HepG2 (cell line): ENCODE measurements at regions not wholly inside any gene's neighbourhood (a gene's known extent, or its start where the extent isn't known, plus 50 kb on each side); places are given as distances from the start of the nearest gene placed in this dataset.

Source experiments
- ATAC-seq: fragments of 200-7000 bp; cut with Tn5 transposase; 3 replicates; pipeline ENCODE4 v1.9.1; 2020; ENCODE audit warnings: mild to moderate bottlenecking, moderate library complexity
- BruUV-seq: library from RNA; stranded (reverse); fragments of 400-500 nt; replicated peaks from 2 replicates; lab custom pipeline; 2021; lab: Mats Ljungman, UMichigan
- CTCF ChIA-PET: fragments of 300-600 bp; formaldehyde crosslinking; extraction: SDS; loops from one replicate; lab custom pipeline; 2021; ENCODE audit warnings: low total read pairs, inconsistent platforms, low intra/inter-chr PET ratio; lab: Yijun Ruan, JAX
- POLR2A ChIA-PET: fragments of 350-600 bp; sonication (Branson Sonifier 250); formaldehyde crosslinking; loops from one replicate; lab custom pipeline; 2020; ENCODE audit warnings: antibody characterized with exemption, inconsistent platforms; lab: Yijun Ruan, JAX
- DNase-seq: peaks from one replicate; pipeline ENCODE4 v3.0.0-alpha.2; 2015; ENCODE audit warnings: low spot score
- FAIRE-seq: peaks from 3 replicates; lab custom pipeline; 2011; peaks lifted over from hg19 to GRCh38; lab: Jason Lieb, UNC
- H2AFZ ChIP-seq: one replicate; pipeline ENCODE4 v1.6.1; 2011; ENCODE audit warnings: low read length, inconsistent platforms
- H3K27ac ChIP-seq: fragments of 300-600 bp; 3 replicates; pipeline ENCODE4 v1.8.0; 2011; ENCODE audit warnings: mixed run types, mild to moderate bottlenecking, mixed read lengths, low read length, inconsistent platforms; ENCODE audit not compliant: insufficient read depth; ENCODE audit errors: extremely low read length
- H3K27me3 ChIP-seq, 2 experiments: fragments of 200-600 bp in 1 of 2; 2 replicates in 1 of 2; 3 replicates in 1 of 2; pipeline versions ENCODE4 v1.6.0 to v1.8.0; 2011; ENCODE audit warnings: low read length in 2 of 2, mild to moderate bottlenecking in 2 of 2, moderate library complexity in 2 of 2, inconsistent platforms in 1 of 2; ENCODE audit not compliant: insufficient read depth in 2 of 2, control insufficient read depth in 1 of 2
- H3K36me3 ChIP-seq, 2 experiments: fragments of 200-600 bp in 1 of 2; replicated peaks in 1 of 2; 2 replicates in 1 of 2; 3 replicates in 1 of 2; pipeline versions ENCODE4 v1.5.1 to v1.8.0; 2011; ENCODE audit warnings: low read length in 2 of 2, inconsistent platforms in 1 of 2; ENCODE audit not compliant: insufficient read depth in 2 of 2, control insufficient read depth in 1 of 2
- H3K4me1 ChIP-seq: 2 replicates; pipeline ENCODE4 v1.5.1; 2012; ENCODE audit warnings: low read length, inconsistent platforms; ENCODE audit not compliant: insufficient read depth
- H3K4me2 ChIP-seq: 2 replicates; pipeline ENCODE4 v1.6.0; 2011; ENCODE audit warnings: low read depth, low read length, inconsistent platforms
- H3K4me3 ChIP-seq, 3 experiments: fragments of 200-600 bp in 1 of 3; sonication (generic), shearing (Covaris generic) in 1 of 3; replicated peaks in 1 of 3; 2 replicates each; pipeline ENCODE4 v1.5.1; 2011 to 2016; ENCODE audit warnings: low read length in 3 of 3, inconsistent platforms in 2 of 3, low read depth in 2 of 3, mild to moderate bottlenecking in 2 of 3, control low read depth in 1 of 3, mixed read lengths in 1 of 3; ENCODE audit not compliant: insufficient read depth in 1 of 3
- H3K79me2 ChIP-seq: one replicate; pipeline ENCODE4 v1.6.1; 2011; ENCODE audit warnings: low read length, inconsistent platforms; ENCODE audit not compliant: insufficient read depth
- H3K9ac ChIP-seq: 2 replicates; pipeline ENCODE4 v1.6.0; 2011; ENCODE audit warnings: mild to moderate bottlenecking, low read depth, low read length, inconsistent platforms; ENCODE audit not compliant: insufficient read depth
- H3K9me3 ChIP-seq: 2 replicates; pipeline ENCODE4 v1.5.1; 2012; ENCODE audit warnings: mild to moderate bottlenecking, low read length
- H4K20me1 ChIP-seq: 2 replicates; pipeline ENCODE4 v1.6.0; 2011; ENCODE audit warnings: inconsistent platforms, mild to moderate bottlenecking, low read length, moderate library complexity; ENCODE audit not compliant: insufficient read depth
- ARID4A ChIP-seq: sonication (generic); formaldehyde crosslinking; IDR thresholded peaks from 2 replicates; pipeline ENCODE4 v1.5.0; 2020; ENCODE audit warnings: mild to moderate bottlenecking, missing genetic modification reagents, borderline replicate concordance
- GLMP ChIP-seq: sonication (generic); formaldehyde crosslinking; IDR thresholded peaks from 2 replicates; pipeline ENCODE4 v1.9.0; 2021; ENCODE audit warnings: missing genetic modification reagents, mild to moderate bottlenecking, borderline replicate concordance
- IKZF1 ChIP-seq: fragments of 450-650 bp; IDR thresholded peaks from 2 replicates; pipeline ENCODE4 v1.7.1; 2016
- KDM2A ChIP-seq: sonication (generic); formaldehyde crosslinking; IDR thresholded peaks from 2 replicates; pipeline ENCODE4 v1.4.0; 2020; ENCODE audit warnings: low read depth, missing genetic modification reagents, borderline replicate concordance
- MED1 ChIP-seq: sonication (generic); formaldehyde crosslinking; IDR thresholded peaks from 2 replicates; pipeline ENCODE4 v1.4.0; 2020; ENCODE audit warnings: missing genetic modification reagents
- NCOA1 ChIP-seq: sonication (generic); formaldehyde crosslinking; IDR thresholded peaks from 2 replicates; pipeline ENCODE4 v1.9.0; 2021; ENCODE audit warnings: missing genetic modification reagents
- SAP130 ChIP-seq: IDR thresholded peaks from 2 replicates; pipeline ENCODE4 v1.6.1; 2016; ENCODE audit warnings: low read depth
- SRSF9 ChIP-seq: fragments of 200-400 bp; formaldehyde crosslinking; IDR thresholded peaks from 2 replicates; pipeline ENCODE4 v1.6.1; 2018; ENCODE audit warnings: borderline replicate concordance, mild to moderate bottlenecking, low read depth, low read length; ENCODE audit not compliant: insufficient read depth, poor library complexity, severe bottlenecking
- ZEB1 ChIP-seq: IDR thresholded peaks from 2 replicates; pipeline ENCODE4 v1.6.1; 2012; ENCODE audit warnings: mild to moderate bottlenecking, low read depth, inconsistent platforms; ENCODE audit not compliant: insufficient replicate concordance
- ZNF10 ChIP-seq: sonication (generic); formaldehyde crosslinking; IDR thresholded peaks from 2 replicates; pipeline ENCODE4 v1.4.0; 2020; ENCODE audit warnings: mild to moderate bottlenecking, low read depth, missing genetic modification reagents, borderline replicate concordance
- ZNF234 ChIP-seq: sonication (generic); formaldehyde crosslinking; conservative IDR thresholded peaks from 2 replicates; pipeline ENCODE4 v1.5.1; 2020; ENCODE audit warnings: mild to moderate bottlenecking, missing genetic modification reagents
- ZNF572 ChIP-seq: sonication (generic); formaldehyde crosslinking; IDR thresholded peaks from 2 replicates; pipeline ENCODE4 v1.5.1; 2020; ENCODE audit warnings: mild to moderate bottlenecking, missing genetic modification reagents
- ZNF704 ChIP-seq: sonication (generic); formaldehyde crosslinking; IDR thresholded peaks from 2 replicates; pipeline ENCODE4 v1.8.1; 2023; ENCODE audit warnings: mild to moderate bottlenecking, inconsistent platforms, moderate library complexity, missing genetic modification reagents, borderline replicate concordance
- ZXDC ChIP-seq: sonication (generic); formaldehyde crosslinking; IDR thresholded peaks from 2 replicates; pipeline ENCODE4 v1.5.0; 2020; ENCODE audit warnings: mild to moderate bottlenecking, missing genetic modification reagents
- WGBS: methylation state at CpG from one replicate; pipeline ENCODE4 v1.1.6; 2017; ENCODE audit warnings: low lambda C conversion rate; 5-methylcytosine and 5-hydroxymethylcytosine counted together
- in situ Hi-C: cut with HindIII; loops from 2 replicates; pipeline ENCODE4 v1.10.0; 2017; ENCODE audit warnings: low pct_unique_long_range_greater_than_20kb; ENCODE audit not compliant: extremely low pct_ligation_motif_present
- intact Hi-C: fragments of 100-400 bp; cut with micrococcal nuclease; formaldehyde crosslinking; loops from one replicate; pipeline ENCODE4 v1.10.0; 2022; ENCODE audit not compliant: unreplicated experiment

GRCh38 chr4:79663865-79664264 lies 255.8 kb upstream of the GK2 start (continued):
- TF ChIP-seq IKZF1 (no peak), MED1 (CRISPR knock-in tag) (no peak), ZNF704 (CRISPR knock-in tag) (no peak), NCOA1 (CRISPR knock-in tag) (no peak), SAP130 (CRISPR knock-in tag) (no peak), ZXDC (CRISPR knock-in tag) (no peak), GLMP (CRISPR knock-in tag) (no peak)
- TF ChIP-seq, all 625 proteins: peak for 0

GRCh38 chr4:79663141-79663540 lies 255.1 kb upstream of the GK2 start:
- no peaks in the 10 kb centered on the region for H3K36me3 ChIP-seq
- no peak for DNase-seq
- H2AFZ ChIP-seq, result no peak overlapping the region
- WGBS, result 17% methylated on average over 1 of the region's 1 CpG
- H3K4me3 ChIP-seq, result no peak overlapping the region
- ATAC-seq, result no peak
- H3K4me1 ChIP-seq, result no peaks in the 10 kb centered on the region
- BruUV-seq, result no TSS peak
- POLR2A ChIA-PET, result no interaction called here
- in situ Hi-C loops (no loop called here), intact Hi-C loops (no loop called here)
- no peaks in the 10 kb centered on the region; a peak in 1 of 5 replicates for H3K27me3 ChIP-seq
- no peak overlapping the region for H3K4me2 ChIP-seq
- CTCF ChIA-PET, result no interaction called here
- H4K20me1 ChIP-seq, result no peaks in the 10 kb centered on the region
- H3K9me3 ChIP-seq, result peaks cover 2% of the 10 kb centered on the region; the same call in 1 of the 2 replicates
- no peak overlapping the region for H3K9ac ChIP-seq
- no peak for FAIRE-seq
- H3K27ac ChIP-seq, result no peak overlapping the region
- no peaks in the 10 kb centered on the region for H3K79me2 ChIP-seq
- no peak for TF ChIP-seq ZNF10
- TF ChIP-seq ARID4A (CRISPR knock-in tag), result no peak
- no peak for TF ChIP-seq KDM2A (CRISPR knock-in tag)
- TF ChIP-seq ZNF572, result no peak
- TF ChIP-seq ZEB1, result no peak
- no peak for TF ChIP-seq SRSF9
- TF ChIP-seq ZNF234 (CRISPR knock-in tag), result no peak
